HG02852 (cell line): ENCODE measurements at regions not wholly inside any gene's neighbourhood (a gene's known extent, or its start where the extent isn't known, plus 50 kb on each side); places are given as distances from the start of the nearest gene placed in this dataset.

Experiments
- ATAC-seq: cut with Tn5 transposase; IDR thresholded peaks from one replicate; pipeline ENCODE4 v1.9.1; 2021; ENCODE audit warnings: mild to moderate bottlenecking, moderate library complexity; ENCODE audit not compliant: unreplicated experiment

GRCh38 chr22:49626361-49627216, 201.1 kb downstream of the BRD1 start:
- no peak for ATAC-seq

GRCh38 chr22:49624421-49625177, 203.1 kb downstream of the BRD1 start:
- ATAC-seq = no peak

GRCh38 chr22:49623715-49624114, 204.0 kb downstream of the BRD1 start:
- no peak for ATAC-seq

GRCh38 chr22:49623176-49623575, 204.5 kb downstream of the BRD1 start:
- ATAC-seq = no peak

- ATAC-seq = no peak
These were observed 205.2 kb downstream of the BRD1 start for GRCh38 chr22:49622241-49623105.

GRCh38 chr22:49621601-49622210, 206.0 kb downstream of the BRD1 start:
- ATAC-seq = no peak

GRCh38 chr22:49620666-49621065, 207.0 kb downstream of the BRD1 start:
- no peak for ATAC-seq

GRCh38 chr22:49620003-49620556, 207.6 kb downstream of the BRD1 start:
- no peak for ATAC-seq

- ATAC-seq = no peak
These were observed 208.4 kb downstream of the BRD1 start for GRCh38 chr22:49619301-49619700.

GRCh38 chr22:49618677-49618953, 209.1 kb downstream of the BRD1 start:
- ATAC-seq = no peak

GRCh38 chr22:49617866-49618676, 209.6 kb downstream of the BRD1 start:
- no peak for ATAC-seq

GRCh38 chr22:49617264-49617663, 210.4 kb downstream of the BRD1 start:
- no peak for ATAC-seq

- no peak for ATAC-seq
These were observed 211.1 kb downstream of the BRD1 start for GRCh38 chr22:49616356-49617231.

GRCh38 chr22:49614966-49615965, 212.4 kb downstream of the BRD1 start:
- ATAC-seq = no peak

GRCh38 chr22:49613511-49614270, 214.0 kb downstream of the BRD1 start:
- no peak for ATAC-seq

- ATAC-seq = no peak
These were observed 214.6 kb downstream of the BRD1 start for GRCh38 chr22:49613108-49613507.
